ENCODE measurements at regions not wholly inside any gene's neighbourhood (a gene's known extent, or its start where the extent isn't known, plus 50 kb on each side); places are given as distances from the start of the nearest gene placed in this dataset.

DNA sequence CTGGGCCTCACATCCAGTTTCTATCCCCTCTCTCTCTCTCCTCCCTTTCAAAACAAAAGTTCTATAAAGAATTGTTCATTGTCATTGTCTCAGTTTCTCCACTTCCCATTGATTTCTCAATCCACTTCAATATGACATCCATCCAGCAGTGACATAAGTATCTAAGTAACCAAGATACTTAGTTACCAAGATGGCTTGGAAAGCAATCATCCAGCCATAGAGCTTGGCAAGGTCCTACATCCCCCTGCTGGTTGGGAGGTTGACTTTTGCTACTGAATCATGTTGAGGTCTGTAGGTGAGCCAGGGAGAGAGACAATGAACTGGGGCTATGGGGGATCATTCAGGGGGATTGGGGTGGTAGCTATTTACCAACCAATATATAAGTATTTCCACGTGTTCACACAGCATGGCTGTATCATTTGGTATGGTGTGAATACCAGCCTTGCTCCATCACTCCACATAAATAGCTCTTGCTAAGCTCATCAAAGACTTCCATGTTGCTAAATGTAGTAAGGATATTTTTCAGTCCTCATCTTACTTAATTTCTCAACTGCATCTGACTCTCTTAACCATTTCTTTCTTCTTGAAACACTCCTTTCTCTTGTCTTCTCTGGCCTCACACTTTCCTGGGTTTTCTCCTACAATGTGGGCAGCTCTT is 58.8 kb upstream of the NTRK3 start:
- TF ChIP-seq EGR1 (IDR thresholded peaks at IDR 0.05) (no peak), NFIC (IDR thresholded peaks at IDR 0.05) (no peak), CEBPB (IDR thresholded peaks at IDR 0.05) (no peak), TAF1 (IDR thresholded peaks at IDR 0.05; ENCODE audit: low read depth) (no peak), TEAD4 (IDR thresholded peaks at IDR 0.05) (no peak), TCF12 (IDR thresholded peaks at IDR 0.05; ENCODE audit: low read depth) (no peak), EP300 (IDR thresholded peaks at IDR 0.05; ENCODE audit: borderline replicate concordance) (no peak), ZBTB7A (IDR thresholded peaks at IDR 0.05; ENCODE audit: low read depth) (no peak), USF1 (IDR thresholded peaks at IDR 0.05) (no peak), YY1 (IDR thresholded peaks at IDR 0.05; ENCODE audit: low read depth) (no peak), FOXM1 (IDR thresholded peaks at IDR 0.05; ENCODE audit: borderline replicate concordance, low read depth) (no peak), CREB1 (IDR thresholded peaks at IDR 0.05; ENCODE audit: low read depth) (no peak), RAD21 (IDR thresholded peaks at IDR 0.05; ENCODE audit: low read depth) (no peak)
- TF ChIP-seq, protein P1, sequence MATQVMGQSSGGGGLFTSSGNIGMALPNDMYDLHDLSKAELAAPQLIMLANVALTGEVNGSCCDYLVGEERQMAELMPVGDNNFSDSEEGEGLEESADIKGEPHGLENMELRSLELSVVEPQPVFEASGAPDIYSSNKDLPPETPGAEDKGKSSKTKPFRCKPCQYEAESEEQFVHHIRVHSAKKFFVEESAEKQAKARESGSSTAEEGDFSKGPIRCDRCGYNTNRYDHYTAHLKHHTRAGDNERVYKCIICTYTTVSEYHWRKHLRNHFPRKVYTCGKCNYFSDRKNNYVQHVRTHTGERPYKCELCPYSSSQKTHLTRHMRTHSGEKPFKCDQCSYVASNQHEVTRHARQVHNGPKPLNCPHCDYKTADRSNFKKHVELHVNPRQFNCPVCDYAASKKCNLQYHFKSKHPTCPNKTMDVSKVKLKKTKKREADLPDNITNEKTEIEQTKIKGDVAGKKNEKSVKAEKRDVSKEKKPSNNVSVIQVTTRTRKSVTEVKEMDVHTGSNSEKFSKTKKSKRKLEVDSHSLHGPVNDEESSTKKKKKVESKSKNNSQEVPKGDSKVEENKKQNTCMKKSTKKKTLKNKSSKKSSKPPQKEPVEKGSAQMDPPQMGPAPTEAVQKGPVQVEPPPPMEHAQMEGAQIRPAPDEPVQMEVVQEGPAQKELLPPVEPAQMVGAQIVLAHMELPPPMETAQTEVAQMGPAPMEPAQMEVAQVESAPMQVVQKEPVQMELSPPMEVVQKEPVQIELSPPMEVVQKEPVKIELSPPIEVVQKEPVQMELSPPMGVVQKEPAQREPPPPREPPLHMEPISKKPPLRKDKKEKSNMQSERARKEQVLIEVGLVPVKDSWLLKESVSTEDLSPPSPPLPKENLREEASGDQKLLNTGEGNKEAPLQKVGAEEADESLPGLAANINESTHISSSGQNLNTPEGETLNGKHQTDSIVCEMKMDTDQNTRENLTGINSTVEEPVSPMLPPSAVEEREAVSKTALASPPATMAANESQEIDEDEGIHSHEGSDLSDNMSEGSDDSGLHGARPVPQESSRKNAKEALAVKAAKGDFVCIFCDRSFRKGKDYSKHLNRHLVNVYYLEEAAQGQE (IDR thresholded peaks at IDR 0.05; ENCODE audit: low read depth) = no peak
- TF ChIP-seq, protein P2, sequence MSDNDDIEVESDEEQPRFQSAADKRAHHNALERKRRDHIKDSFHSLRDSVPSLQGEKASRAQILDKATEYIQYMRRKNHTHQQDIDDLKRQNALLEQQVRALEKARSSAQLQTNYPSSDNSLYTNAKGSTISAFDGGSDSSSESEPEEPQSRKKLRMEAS (IDR thresholded peaks at IDR 0.05) = no peak

DNA sequence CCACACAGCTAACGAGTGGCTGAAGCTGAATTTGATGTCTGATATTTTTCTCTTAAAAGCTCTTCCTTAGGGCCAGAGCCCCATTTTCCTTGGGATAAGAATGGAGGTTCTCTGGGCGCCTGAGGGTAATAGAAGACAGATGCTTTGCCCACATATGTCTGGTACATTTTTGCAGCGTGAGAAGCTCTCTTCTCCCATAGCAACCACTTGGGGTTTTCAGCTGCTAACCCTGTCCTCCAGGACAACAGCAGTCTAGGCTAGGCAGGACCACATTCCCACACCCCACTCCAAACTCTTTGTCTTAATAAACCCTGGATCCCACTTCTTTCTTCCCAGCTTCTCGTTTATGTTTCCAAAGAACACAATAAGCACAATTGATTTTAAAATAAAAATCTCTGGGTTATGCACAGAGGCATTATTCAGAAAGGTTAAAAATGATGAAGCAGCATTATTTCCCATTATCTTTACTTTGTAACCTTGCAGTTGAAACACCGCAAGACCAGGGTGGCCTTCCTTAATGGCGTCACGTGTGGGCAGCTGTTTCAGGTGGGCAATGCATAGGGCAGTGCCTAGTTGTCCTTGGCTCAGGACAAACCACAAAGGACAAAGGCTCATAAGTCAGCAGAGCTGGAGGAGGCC is 56.5 kb upstream of the NTRK3 start:
- TF ChIP-seq NFIC (IDR thresholded peaks at IDR 0.05) (no peak), EGR1 (IDR thresholded peaks at IDR 0.05) (no peak), FOXM1 (IDR thresholded peaks at IDR 0.05; ENCODE audit: borderline replicate concordance, low read depth) (no peak)

GRCh38 chr15:88309363-88309762 is 52.8 kb upstream of the NTRK3 start:
- TF ChIP-seq, protein P1 (IDR thresholded peaks at IDR 0.05; ENCODE audit: low read depth) = no peak
- no peak for TF ChIP-seq EP300 (IDR thresholded peaks at IDR 0.05; ENCODE audit: borderline replicate concordance)
- TF ChIP-seq NFIC (IDR thresholded peaks at IDR 0.05) = no peak
- TF ChIP-seq TAF1 (IDR thresholded peaks at IDR 0.05; ENCODE audit: low read depth) = no peak
- no peak for TF ChIP-seq TEAD4 (IDR thresholded peaks at IDR 0.05)
- no peak for TF ChIP-seq USF1 (IDR thresholded peaks at IDR 0.05)
- no peak for TF ChIP-seq YY1 (IDR thresholded peaks at IDR 0.05; ENCODE audit: low read depth)
- no peak for TF ChIP-seq ZBTB7A (IDR thresholded peaks at IDR 0.05; ENCODE audit: low read depth)
- TF ChIP-seq, protein P2 (IDR thresholded peaks at IDR 0.05) = no peak
- TF ChIP-seq CREB1 (IDR thresholded peaks at IDR 0.05; ENCODE audit: low read depth) = no peak
- TF ChIP-seq TCF12 (IDR thresholded peaks at IDR 0.05; ENCODE audit: low read depth) = no peak
- TF ChIP-seq FOXM1 (IDR thresholded peaks at IDR 0.05; ENCODE audit: borderline replicate concordance, low read depth) = no peak
- TF ChIP-seq EGR1 (IDR thresholded peaks at IDR 0.05) = no peak
- TF ChIP-seq RAD21 (IDR thresholded peaks at IDR 0.05; ENCODE audit: low read depth) = no peak
- TF ChIP-seq CEBPB (IDR thresholded peaks at IDR 0.05) = no peak

DNA sequence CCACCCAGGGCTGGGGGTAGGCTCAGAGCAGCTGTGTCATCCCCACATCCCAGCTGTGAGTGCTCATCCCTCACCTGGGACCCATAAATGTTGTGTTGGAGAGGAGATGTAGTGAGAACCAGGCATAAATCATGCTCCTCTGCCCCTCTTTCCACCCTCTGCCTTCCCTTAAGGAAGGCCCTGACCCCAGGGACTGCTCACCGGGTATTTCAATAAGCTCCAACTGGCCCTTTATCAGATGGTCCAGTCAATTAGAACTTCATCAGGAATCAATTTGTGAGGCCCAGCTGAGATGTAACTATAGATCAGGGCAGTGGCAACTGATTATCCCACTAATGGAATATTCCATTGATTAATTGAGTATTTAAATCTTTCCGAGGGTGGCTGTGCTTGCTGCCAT is 50.8 kb upstream of the NTRK3 start:
- TF ChIP-seq ZBTB7A (IDR thresholded peaks at IDR 0.05; ENCODE audit: low read depth) = no peak
- TF ChIP-seq USF1 (IDR thresholded peaks at IDR 0.05) = no peak
- no peak for TF ChIP-seq TEAD4 (IDR thresholded peaks at IDR 0.05)
- TF ChIP-seq TCF12 (IDR thresholded peaks at IDR 0.05; ENCODE audit: low read depth) = no peak
- no peak for TF ChIP-seq CREB1 (IDR thresholded peaks at IDR 0.05; ENCODE audit: low read depth)
- no peak for TF ChIP-seq EP300 (IDR thresholded peaks at IDR 0.05; ENCODE audit: borderline replicate concordance)
- TF ChIP-seq FOXM1 (IDR thresholded peaks at IDR 0.05; ENCODE audit: borderline replicate concordance, low read depth) = no peak
- TF ChIP-seq EGR1 (IDR thresholded peaks at IDR 0.05) = no peak
- TF ChIP-seq NFIC (IDR thresholded peaks at IDR 0.05) = no peak
- no peak for TF ChIP-seq CEBPB (IDR thresholded peaks at IDR 0.05)
- no peak for TF ChIP-seq RAD21 (IDR thresholded peaks at IDR 0.05; ENCODE audit: low read depth)
- no peak for TF ChIP-seq TAF1 (IDR thresholded peaks at IDR 0.05; ENCODE audit: low read depth)

Measured in Ishikawa (cell line).